ENCODE measurements at regions not wholly inside any gene's neighbourhood (a gene's known extent, or its start where the extent isn't known, plus 50 kb on each side); places are given as distances from the start of the nearest gene placed in this dataset.

GRCh38 chr2:2754940-2755339 lies 423.9 kb upstream of the MYT1L start:
- no peak for TF ChIP-seq CEBPB (IDR thresholded peaks at IDR 0.05; ENCODE audit: low read depth, low read length)
- H3K36me3 ChIP-seq (ENCODE audit: control insufficient read depth, insufficient read depth, low read length), result no peaks in the 10 kb centered on the region
- H3K4ac ChIP-seq (ENCODE audit: low read depth, low read length), result no peak overlapping the region
- H2BK15ac ChIP-seq (ENCODE audit: low read depth, low read length), result no peak overlapping the region
- no peak overlapping the region for H3K14ac ChIP-seq (replicated peaks; ENCODE audit: low read depth, low read length)
- H3K4me3 ChIP-seq (ENCODE audit: insufficient read depth, low read depth, low read length), result no peak overlapping the region
- no peaks in the 10 kb centered on the region for H3K4me1 ChIP-seq (ENCODE audit: control insufficient read depth, insufficient read depth, low read length)
- H4K91ac ChIP-seq (ENCODE audit: insufficient read depth, low read depth, low read length), result no peak overlapping the region
- WGBS, 2 experiments (ENCODE audit: extremely low coverage in 2 of 2, insufficient read length in 1 of 2), result 20% methylated on average over 1 of the region's 5 CpGs; no CpG with 5 or more reads in 1 of the 2 experiments
- H3K9me1 ChIP-seq (ENCODE audit: insufficient read depth, low read length), result no peaks in the 10 kb centered on the region
- H3K4me2 ChIP-seq (ENCODE audit: low read depth, low read length), result no peak overlapping the region
- no peak overlapping the region for H2BK5ac ChIP-seq (ENCODE audit: low read depth, low read length, poor library complexity, severe bottlenecking)
- dilution Hi-C loops (cut with HindIII; ENCODE audit: low sequenced_read_pairs, unreplicated experiment), result no loop called here
- CTCF ChIA-PET, result no interaction called here
- no peak overlapping the region for H4K5ac ChIP-seq (ENCODE audit: low read depth, low read length)
- H2AK5ac ChIP-seq (ENCODE audit: low read depth, low read length), result no peak overlapping the region
- no peak overlapping the region for H2BK120ac ChIP-seq (ENCODE audit: low read depth, low read length)
- H2AK9ac ChIP-seq (replicated peaks; ENCODE audit: low read depth, low read length, poor library complexity), result no peak overlapping the region
- no peak for ATAC-seq (ENCODE audit: low read depth)
- H4K8ac ChIP-seq (ENCODE audit: low read depth in 2 of 2, low read length in 2 of 2), result no peak overlapping the region
- no peaks in the 10 kb centered on the region for H4K20me1 ChIP-seq (ENCODE audit: insufficient read depth, low read length)
- no peaks in the 10 kb centered on the region for H3K27me3 ChIP-seq (ENCODE audit: control insufficient read depth, insufficient read depth, low read length)
- DNase-seq, result no peak
- no peak overlapping the region for H3K56ac ChIP-seq (ENCODE audit: extremely low read depth, insufficient read depth, low read length)
- H3K9me3 ChIP-seq (ENCODE audit: control insufficient read depth, insufficient read depth, low read length), result peaks cover 45% of the 10 kb centered on the region
- intact Hi-C loops (cut with micrococcal nuclease), result no loop called here
- no peak overlapping the region for H3K9ac ChIP-seq (ENCODE audit: low read depth, low read length)
- no TSS peak for BruUV-seq (replicated peaks)
- POLR2A ChIA-PET (ENCODE audit: unreplicated experiment), result no interaction called here
- H3K18ac ChIP-seq (ENCODE audit: low read depth, low read length), result no peak overlapping the region
- no peaks in the 10 kb centered on the region for H3K79me1 ChIP-seq (ENCODE audit: low read depth in 1 of 2, low read length in 2 of 2)
- H2BK20ac ChIP-seq (ENCODE audit: low read depth, low read length), result no peak overlapping the region
- H3K27ac ChIP-seq (ENCODE audit: insufficient read depth, low read length), result no peak overlapping the region
- no peak overlapping the region for H3K23ac ChIP-seq (ENCODE audit: low read depth, low read length)
- in situ Hi-C loops (cut with MboI; ENCODE audit: low sequenced_read_pairs), result no loop called here
- no peak overlapping the region for H2AFZ ChIP-seq (replicated peaks; ENCODE audit: low read length, poor library complexity)
